ENCODE measurements at regions not wholly inside any gene's neighbourhood (a gene's known extent, or its start where the extent isn't known, plus 50 kb on each side); places are given as distances from the start of the nearest gene placed in this dataset.

GRCh38 chr13:75071796-75072195 is 410.2 kb downstream of the TBC1D4 start:
- Histone ChIP-seq H3K4me1 (ENCODE audit: insufficient read depth, low read length) (no peaks in the 10 kb centered on the region), H3K27ac (ENCODE audit: extremely low read length, insufficient read depth, low read length) (no peak overlapping the region), H3K36me3 (replicated peaks in 1 of 2; ENCODE audit: control insufficient read depth in 1 of 2, insufficient read depth in 2 of 2, low read length in 2 of 2) (no peaks in the 10 kb centered on the region), H4K20me1 (ENCODE audit: insufficient read depth, low read length) (no peaks in the 10 kb centered on the region), H3K9me3 (ENCODE audit: low read length) (no peaks in the 10 kb centered on the region), H3K27me3 (ENCODE audit: control insufficient read depth in 1 of 2, insufficient read depth in 2 of 2, low read length in 2 of 2) (no peaks in the 10 kb centered on the region; a peak in 1 of 5 replicates), H3K4me2 (ENCODE audit: low read depth, low read length) (no peak overlapping the region), H3K4me3 (replicated peaks in 1 of 3; ENCODE audit: insufficient read depth in 1 of 3, low read depth in 2 of 3, low read length in 3 of 3) (no peak overlapping the region), H2AFZ (ENCODE audit: low read length) (no peak overlapping the region), H3K9ac (ENCODE audit: insufficient read depth, low read depth, low read length) (no peak overlapping the region), H3K79me2 (ENCODE audit: insufficient read depth, low read length) (no peaks in the 10 kb centered on the region)
- ChIA-PET POLR2A (no interaction called here), CTCF (ENCODE audit: low intra/inter-chr PET ratio, low total read pairs) (no interaction called here)
- BruUV-seq (replicated peaks), result no TSS peak
- no peak for DNase-seq (ENCODE audit: low spot score)
- ATAC-seq, result no peak
- intact Hi-C loops (cut with micrococcal nuclease; ENCODE audit: unreplicated experiment) (no loop called here), in situ Hi-C loops (cut with HindIII; ENCODE audit: extremely low pct_ligation_motif_present, low pct_unique_long_range_greater_than_20kb) (no loop called here)
- WGBS (ENCODE audit: low lambda C conversion rate), result 24% methylated on average over 6 of the region's 6 CpGs
- no peak for FAIRE-seq
- no peak for TF ChIP-seq FOXP1 (IDR thresholded peaks at IDR 0.05)
- no peak for TF ChIP-seq FOXP1 (CRISPR knock-in tag; IDR thresholded peaks at IDR 0.05)

GRCh38 chr13:75071395-75071794 is 410.6 kb downstream of the TBC1D4 start:
- Histone ChIP-seq H3K9ac (ENCODE audit: insufficient read depth, low read depth, low read length) (no peak overlapping the region), H3K27me3 (ENCODE audit: control insufficient read depth in 1 of 2, insufficient read depth in 2 of 2, low read length in 2 of 2) (no peaks in the 10 kb centered on the region; a peak in 1 of 5 replicates), H3K36me3 (replicated peaks in 1 of 2; ENCODE audit: control insufficient read depth in 1 of 2, insufficient read depth in 2 of 2, low read length in 2 of 2) (no peaks in the 10 kb centered on the region), H4K20me1 (ENCODE audit: insufficient read depth, low read length) (no peaks in the 10 kb centered on the region), H3K9me3 (ENCODE audit: low read length) (no peaks in the 10 kb centered on the region), H3K27ac (ENCODE audit: extremely low read length, insufficient read depth, low read length) (no peak overlapping the region), H3K4me2 (ENCODE audit: low read depth, low read length) (no peak overlapping the region), H3K4me3 (replicated peaks in 1 of 3; ENCODE audit: insufficient read depth in 1 of 3, low read depth in 2 of 3, low read length in 3 of 3) (no peak overlapping the region), H3K79me2 (ENCODE audit: insufficient read depth, low read length) (no peaks in the 10 kb centered on the region), H3K4me1 (ENCODE audit: insufficient read depth, low read length) (no peaks in the 10 kb centered on the region), H2AFZ (ENCODE audit: low read length) (no peak overlapping the region)
- POLR2A ChIA-PET, result no interaction called here
- no peak for ATAC-seq
- in situ Hi-C loops (cut with HindIII; ENCODE audit: extremely low pct_ligation_motif_present, low pct_unique_long_range_greater_than_20kb), result no loop called here
- no peak for DNase-seq (ENCODE audit: low spot score)
- intact Hi-C loops (cut with micrococcal nuclease; ENCODE audit: unreplicated experiment), result no loop called here
- FAIRE-seq, result no peak
- WGBS (ENCODE audit: low lambda C conversion rate), result 0% methylated on average over 2 of the region's 2 CpGs
- TF ChIP-seq NFATC3 (CRISPR knock-in tag; IDR thresholded peaks at IDR 0.05) (no peak), POGZ (CRISPR knock-in tag; IDR thresholded peaks at IDR 0.05) (no peak), PITX1 (CRISPR knock-in tag; IDR thresholded peaks at IDR 0.05) (no peak), MYPOP (CRISPR knock-in tag; IDR thresholded peaks at IDR 0.05) (no peak), RAD21 (CRISPR knock-in tag; IDR thresholded peaks at IDR 0.05) (no peak), NCOR1 (IDR thresholded peaks at IDR 0.05; ENCODE audit: borderline replicate concordance, low read length) (no peak), HNF4A (CRISPR knock-in tag; IDR thresholded peaks at IDR 0.05) (no peak), CREB3 (CRISPR knock-in tag; IDR thresholded peaks at IDR 0.05) (no peak), ZNF274 (CRISPR knock-in tag; IDR thresholded peaks at IDR 0.05) (no peak)
- CTCF ChIA-PET (ENCODE audit: low intra/inter-chr PET ratio, low total read pairs), result no interaction called here
- no TSS peak for BruUV-seq (replicated peaks)
